Endothelial cell of umbilical vein (primary cell): ENCODE measurements at regions not wholly inside any gene's neighbourhood (a gene's known extent, or its start where the extent isn't known, plus 50 kb on each side); places are given as distances from the start of the nearest gene placed in this dataset.

Experiments used
- BruUV-seq: library from RNA; stranded (reverse); fragments of 400-500 nt; replicated peaks from 2 replicates; lab custom pipeline; 2021; lab: Mats Ljungman, UMichigan
- CTCF ChIA-PET: fragments of 300-600, 350-600 bp; sonication (Branson Sonifier 250); formaldehyde crosslinking; loops from one replicate; lab custom pipeline; 2021; ENCODE audit warnings: antibody characterized with exemption, inconsistent platforms; lab: Charles Lee
- POLR2A ChIA-PET: fragments of 300-600, 350-600 bp; sonication (Branson Sonifier 250); formaldehyde crosslinking; loops from one replicate; lab custom pipeline; 2021; ENCODE audit warnings: antibody characterized with exemption, inconsistent platforms; lab: Charles Lee
- DNase-seq: peaks from one replicate; pipeline ENCODE4 v3.0.0-alpha.2; 2011; ENCODE audit warnings: low read depth, low spot score
- FAIRE-seq: peaks from 2 replicates; lab custom pipeline; 2011; peaks lifted over from hg19 to GRCh38; lab: Jason Lieb, UNC
- H2AFZ ChIP-seq: 2 replicates; pipeline ENCODE4 v1.6.0; 2012; ENCODE audit warnings: low read depth, low read length, control low read depth, inconsistent platforms
- H3K27ac ChIP-seq: 2 replicates; pipeline ENCODE4 v1.5.1; 2011; ENCODE audit warnings: low read depth, mild to moderate bottlenecking, control low read depth, low read length, moderate library complexity; ENCODE audit not compliant: insufficient read depth
- H3K27me3 ChIP-seq, 2 experiments: 2 replicates each; pipeline versions ENCODE4 v1.6.0 to v1.6.1; 2011; ENCODE audit warnings: low read length in 2 of 2, mixed read lengths in 1 of 2; ENCODE audit not compliant: control insufficient read depth in 2 of 2, insufficient read depth in 2 of 2
- H3K36me3 ChIP-seq, 2 experiments: 2 replicates in 1 of 2; 3 replicates in 1 of 2; pipeline ENCODE4 v1.5.1; 2011; ENCODE audit warnings: low read length in 2 of 2, mild to moderate bottlenecking in 1 of 2, moderate library complexity in 1 of 2; ENCODE audit not compliant: control insufficient read depth in 2 of 2, insufficient read depth in 2 of 2; ENCODE audit errors: extremely low read depth in 1 of 2
- H3K4me1 ChIP-seq: 3 replicates; pipeline ENCODE4 v1.5.1; 2011; ENCODE audit warnings: mild to moderate bottlenecking, low read length; ENCODE audit not compliant: control insufficient read depth, insufficient read depth; ENCODE audit errors: extremely low read depth
- H3K4me2 ChIP-seq: 2 replicates; pipeline ENCODE4 v1.6.1; 2011; ENCODE audit warnings: low read length, control low read depth, mixed read lengths; ENCODE audit not compliant: insufficient read depth
- H3K4me3 ChIP-seq, 3 experiments: fragments of 200-600 bp in 1 of 3; sonication (generic), shearing (Covaris generic) in 1 of 3; replicated peaks in 1 of 3; 2 replicates each; pipeline ENCODE4 v1.5.1; 2011 to 2016; ENCODE audit warnings: control low read depth in 3 of 3, low read length in 3 of 3, mild to moderate bottlenecking in 2 of 3, inconsistent platforms in 1 of 3, low read depth in 1 of 3, moderate library complexity in 1 of 3; ENCODE audit not compliant: insufficient read depth in 1 of 3
- H3K79me2 ChIP-seq: 2 replicates; pipeline ENCODE4 v1.6.0; 2012; ENCODE audit warnings: low read length, inconsistent platforms; ENCODE audit not compliant: control insufficient read depth, insufficient read depth
- H3K9ac ChIP-seq: replicated peaks from 2 replicates; pipeline ENCODE3; 2011; ENCODE audit warnings: low read length, control low read depth; ENCODE audit not compliant: insufficient read depth; ENCODE audit errors: extremely low read depth
- H3K9me1 ChIP-seq: replicated peaks from 3 replicates; pipeline ENCODE4 v1.6.0; 2011; ENCODE audit warnings: mild to moderate bottlenecking, low read length; ENCODE audit not compliant: control insufficient read depth, insufficient read depth; ENCODE audit errors: extremely low read depth
- H3K9me3 ChIP-seq: replicated peaks from 2 replicates; pipeline ENCODE4 v1.5.1; 2012; ENCODE audit warnings: low read length, inconsistent platforms; ENCODE audit not compliant: control insufficient read depth, insufficient read depth
- H4K20me1 ChIP-seq: replicated peaks from 2 replicates; pipeline ENCODE3; 2011; ENCODE audit warnings: mild to moderate bottlenecking, low read length; ENCODE audit not compliant: control insufficient read depth, insufficient read depth; ENCODE audit errors: extremely low read depth
- EZH2 ChIP-seq: IDR thresholded peaks from 2 replicates; pipeline ENCODE4 v1.6.1; 2012; ENCODE audit warnings: borderline replicate concordance, low read depth, mild to moderate bottlenecking, moderate library complexity, low read length, inconsistent platforms; ENCODE audit not compliant: severe bottlenecking
- FOS ChIP-seq: IDR thresholded peaks from 2 replicates; pipeline ENCODE4 v1.6.1; 2011; ENCODE audit warnings: mild to moderate bottlenecking, low read length, moderate library complexity, borderline replicate concordance; ENCODE audit not compliant: insufficient read depth
- GATA2 ChIP-seq: IDR thresholded peaks from 2 replicates; pipeline ENCODE4 v1.7.0; 2011; ENCODE audit warnings: low read depth, mild to moderate bottlenecking, moderate library complexity, mixed read lengths, low read length; ENCODE audit not compliant: insufficient read length, insufficient read depth
- JUN ChIP-seq: IDR thresholded peaks from 2 replicates; pipeline ENCODE4 v1.6.1; 2011; ENCODE audit warnings: borderline replicate concordance, low read depth; ENCODE audit not compliant: insufficient read length, insufficient read depth
- MYC ChIP-seq: IDR thresholded peaks from one replicate; pipeline ENCODE4 v1.6.1; 2011; ENCODE audit warnings: mild to moderate bottlenecking, low read depth, low read length
- POLR2A ChIP-seq: IDR thresholded peaks from 2 replicates; pipeline ENCODE4 v1.6.1; 2012; ENCODE audit warnings: low read depth, mild to moderate bottlenecking, control low read depth, low read length
- POLR2AphosphoS5 ChIP-seq: IDR thresholded peaks from 2 replicates; pipeline ENCODE4 v1.6.1; 2012; ENCODE audit warnings: low read depth, mild to moderate bottlenecking, control low read depth, low read length, moderate library complexity; ENCODE audit not compliant: insufficient read depth
- dilution Hi-C: fragments of 300-500 bp; cut with MboI; formaldehyde crosslinking; loops from one replicate; pipeline ENCODE4 v1.15.0; 2019; ENCODE audit warnings: low sequenced_read_pairs; ENCODE audit not compliant: extremely low pct_ligation_motif_present
- intact Hi-C: fragments of 100-400 bp; cut with micrococcal nuclease; formaldehyde crosslinking; loops from one replicate; pipeline ENCODE4 v1.10.0; 2022
- TF ChIP-seq, protein P1 (sequence below): IDR thresholded peaks from 2 replicates; pipeline ENCODE4 v1.6.1; 2011; ENCODE audit not compliant: insufficient read depth, insufficient read length
- TF ChIP-seq, protein P2 (sequence below), 2 donors: IDR thresholded peaks; 1 replicate in 1 of 2; 2 replicates in 1 of 2; pipeline ENCODE4 v1.5.1; 2011; ENCODE audit warnings: low read length in 2 of 2, mild to moderate bottlenecking in 2 of 2, moderate library complexity in 2 of 2, control low read depth in 1 of 2, inconsistent platforms in 1 of 2, low read depth in 1 of 2; ENCODE audit not compliant: insufficient read depth in 1 of 2; ENCODE audit errors: extremely low read depth in 1 of 2

DNA sequence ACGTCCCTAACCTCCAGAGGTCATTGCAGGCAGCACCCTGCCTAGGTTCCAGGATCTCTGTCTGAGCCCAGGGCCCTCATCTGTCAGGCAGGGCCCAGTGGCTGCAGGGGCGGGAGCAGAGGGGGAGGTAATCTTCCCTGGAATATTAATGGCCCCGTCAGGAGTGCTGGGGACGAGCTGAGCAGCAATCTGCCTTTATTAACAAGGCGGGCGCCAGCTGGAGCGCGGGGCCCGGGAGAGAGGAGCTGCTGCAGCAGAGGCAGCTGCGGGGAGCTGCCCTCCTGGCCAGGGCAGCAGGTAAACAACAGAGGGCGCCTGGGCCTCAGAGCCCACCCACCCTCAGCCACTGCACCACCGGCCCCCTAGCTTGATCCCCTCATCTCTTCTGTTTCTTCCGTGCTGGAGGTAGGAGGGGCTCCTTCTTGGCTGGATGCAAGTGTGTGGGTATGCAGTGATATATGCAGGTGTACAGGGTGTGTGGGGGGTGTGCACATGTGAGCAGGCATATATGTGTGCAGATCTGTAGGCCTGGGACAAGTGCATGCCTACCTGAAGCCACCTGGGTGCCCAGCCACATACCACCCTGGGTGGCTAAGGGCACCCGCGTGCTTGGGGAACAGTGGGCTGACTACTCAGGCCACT lies 131.8 kb upstream of the MLN start:
- no peak overlapping the region for H3K4me2 ChIP-seq
- intact Hi-C loops = no loop called here
- no peak overlapping the region for H3K9ac ChIP-seq
- FAIRE-seq (no peak), DNase-seq (no peak)
- H3K27ac ChIP-seq = no peak overlapping the region
- BruUV-seq = no TSS peak
- dilution Hi-C loops = no loop called here
- CTCF ChIA-PET = no interaction called here
- H3K79me2 ChIP-seq = no peaks in the 10 kb centered on the region
- no peaks in the 10 kb centered on the region for H3K4me1 ChIP-seq
- no peak overlapping the region for H2AFZ ChIP-seq
- H3K4me3 ChIP-seq = no peak overlapping the region
- no peaks in the 10 kb centered on the region for H3K36me3 ChIP-seq
- H3K9me1 ChIP-seq = no peaks in the 10 kb centered on the region
- TF ChIP-seq GATA2 = no peak
- TF ChIP-seq, protein P1, sequence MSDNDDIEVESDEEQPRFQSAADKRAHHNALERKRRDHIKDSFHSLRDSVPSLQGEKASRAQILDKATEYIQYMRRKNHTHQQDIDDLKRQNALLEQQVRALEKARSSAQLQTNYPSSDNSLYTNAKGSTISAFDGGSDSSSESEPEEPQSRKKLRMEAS = no peak
- no peak for TF ChIP-seq MYC
- TF ChIP-seq, protein P2, sequence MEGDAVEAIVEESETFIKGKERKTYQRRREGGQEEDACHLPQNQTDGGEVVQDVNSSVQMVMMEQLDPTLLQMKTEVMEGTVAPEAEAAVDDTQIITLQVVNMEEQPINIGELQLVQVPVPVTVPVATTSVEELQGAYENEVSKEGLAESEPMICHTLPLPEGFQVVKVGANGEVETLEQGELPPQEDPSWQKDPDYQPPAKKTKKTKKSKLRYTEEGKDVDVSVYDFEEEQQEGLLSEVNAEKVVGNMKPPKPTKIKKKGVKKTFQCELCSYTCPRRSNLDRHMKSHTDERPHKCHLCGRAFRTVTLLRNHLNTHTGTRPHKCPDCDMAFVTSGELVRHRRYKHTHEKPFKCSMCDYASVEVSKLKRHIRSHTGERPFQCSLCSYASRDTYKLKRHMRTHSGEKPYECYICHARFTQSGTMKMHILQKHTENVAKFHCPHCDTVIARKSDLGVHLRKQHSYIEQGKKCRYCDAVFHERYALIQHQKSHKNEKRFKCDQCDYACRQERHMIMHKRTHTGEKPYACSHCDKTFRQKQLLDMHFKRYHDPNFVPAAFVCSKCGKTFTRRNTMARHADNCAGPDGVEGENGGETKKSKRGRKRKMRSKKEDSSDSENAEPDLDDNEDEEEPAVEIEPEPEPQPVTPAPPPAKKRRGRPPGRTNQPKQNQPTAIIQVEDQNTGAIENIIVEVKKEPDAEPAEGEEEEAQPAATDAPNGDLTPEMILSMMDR (IDR thresholded peaks at IDR 0.05; ENCODE audit: extremely low read depth in 1 of 2, insufficient read depth in 1 of 2, low read depth in 1 of 2, low read length in 2 of 2) = no peak
- TF ChIP-seq EZH2 = no peak
- TF ChIP-seq JUN = no peak
- no peak for TF ChIP-seq FOS
- no peak for TF ChIP-seq POLR2A
- TF ChIP-seq POLR2AphosphoS5 = no peak
- POLR2A ChIA-PET = no interaction called here
- H4K20me1 ChIP-seq = no peaks in the 10 kb centered on the region
- peaks cover 12 to 20% of the 10 kb centered on the region in 2 experiments for H3K27me3 ChIP-seq
- H3K9me3 ChIP-seq = no peaks in the 10 kb centered on the region
